Prostate gland (tissue), 2 donors: ENCODE measurements at regions not wholly inside any gene's neighbourhood (a gene's known extent, or its start where the extent isn't known, plus 50 kb on each side); places are given as distances from the start of the nearest gene placed in this dataset.

Experiments used
- POLR2A ChIP-seq: fragments of 450-650 bp; IDR thresholded peaks from one replicate; pipeline ENCODE4 v1.6.1; 2016; ENCODE audit warnings: antibody characterized with exemption, mild to moderate bottlenecking
- POLR2AphosphoS5 ChIP-seq: sonication (generic); formaldehyde crosslinking; IDR thresholded peaks from one replicate; pipeline ENCODE4 v1.6.1; 2017; ENCODE audit warnings: antibody characterized with exemption
- TF ChIP-seq, protein P1 (sequence below), 4 experiments: fragments of 200-600 bp in 2 of 4; fragments of 450-650 bp in 2 of 4; sonication (generic) in 2 of 4; IDR thresholded peaks; 1 replicate in 3 of 4; 2 replicates in 1 of 4; pipeline ENCODE4 v1.5.1; 2016 to 2019; ENCODE audit warnings: antibody characterized with exemption in 4 of 4, mild to moderate bottlenecking in 2 of 4, moderate library complexity in 2 of 4

DNA sequence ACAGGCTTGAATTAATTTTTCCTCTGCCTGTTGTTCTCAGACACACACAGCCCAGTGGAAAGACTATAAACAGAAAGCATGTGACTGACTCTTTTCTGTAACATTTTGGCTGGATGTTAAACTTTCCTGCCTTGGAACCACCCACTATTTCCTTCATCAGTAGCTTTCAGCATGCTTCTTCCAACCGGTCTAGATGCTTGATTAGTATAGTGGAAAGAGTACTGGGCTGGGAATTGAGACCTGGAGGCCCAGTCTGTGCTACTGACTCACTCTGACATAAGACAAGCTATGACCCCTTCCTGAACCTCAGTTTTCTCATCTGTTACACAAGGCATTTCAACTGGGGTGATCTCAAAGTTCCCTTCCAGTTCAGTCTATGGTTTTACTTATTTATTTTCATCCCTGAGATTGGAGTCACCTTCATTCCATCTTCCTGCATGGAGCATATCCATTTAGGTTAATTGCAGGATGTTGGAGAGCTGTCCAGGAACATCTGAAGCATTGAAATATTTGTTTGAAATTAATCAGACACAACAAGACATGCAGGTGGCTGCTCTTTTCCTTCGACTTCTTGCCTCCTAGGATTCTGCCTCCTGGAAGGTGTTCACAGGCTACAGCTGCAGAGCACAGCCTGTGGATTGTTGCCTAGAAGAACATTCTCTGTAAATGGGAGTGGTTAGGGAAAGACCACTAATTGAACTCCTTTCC is 173.4 kb downstream of the RTL9 start:
- TF ChIP-seq, protein P1, sequence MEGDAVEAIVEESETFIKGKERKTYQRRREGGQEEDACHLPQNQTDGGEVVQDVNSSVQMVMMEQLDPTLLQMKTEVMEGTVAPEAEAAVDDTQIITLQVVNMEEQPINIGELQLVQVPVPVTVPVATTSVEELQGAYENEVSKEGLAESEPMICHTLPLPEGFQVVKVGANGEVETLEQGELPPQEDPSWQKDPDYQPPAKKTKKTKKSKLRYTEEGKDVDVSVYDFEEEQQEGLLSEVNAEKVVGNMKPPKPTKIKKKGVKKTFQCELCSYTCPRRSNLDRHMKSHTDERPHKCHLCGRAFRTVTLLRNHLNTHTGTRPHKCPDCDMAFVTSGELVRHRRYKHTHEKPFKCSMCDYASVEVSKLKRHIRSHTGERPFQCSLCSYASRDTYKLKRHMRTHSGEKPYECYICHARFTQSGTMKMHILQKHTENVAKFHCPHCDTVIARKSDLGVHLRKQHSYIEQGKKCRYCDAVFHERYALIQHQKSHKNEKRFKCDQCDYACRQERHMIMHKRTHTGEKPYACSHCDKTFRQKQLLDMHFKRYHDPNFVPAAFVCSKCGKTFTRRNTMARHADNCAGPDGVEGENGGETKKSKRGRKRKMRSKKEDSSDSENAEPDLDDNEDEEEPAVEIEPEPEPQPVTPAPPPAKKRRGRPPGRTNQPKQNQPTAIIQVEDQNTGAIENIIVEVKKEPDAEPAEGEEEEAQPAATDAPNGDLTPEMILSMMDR (IDR thresholded peaks at IDR 0.05), result no peak
- no peak for TF ChIP-seq POLR2AphosphoS5
- TF ChIP-seq POLR2A, result no peak
